ENCODE measurements at regions not wholly inside any gene's neighbourhood (a gene's known extent, or its start where the extent isn't known, plus 50 kb on each side); places are given as distances from the start of the nearest gene placed in this dataset.

DNA sequence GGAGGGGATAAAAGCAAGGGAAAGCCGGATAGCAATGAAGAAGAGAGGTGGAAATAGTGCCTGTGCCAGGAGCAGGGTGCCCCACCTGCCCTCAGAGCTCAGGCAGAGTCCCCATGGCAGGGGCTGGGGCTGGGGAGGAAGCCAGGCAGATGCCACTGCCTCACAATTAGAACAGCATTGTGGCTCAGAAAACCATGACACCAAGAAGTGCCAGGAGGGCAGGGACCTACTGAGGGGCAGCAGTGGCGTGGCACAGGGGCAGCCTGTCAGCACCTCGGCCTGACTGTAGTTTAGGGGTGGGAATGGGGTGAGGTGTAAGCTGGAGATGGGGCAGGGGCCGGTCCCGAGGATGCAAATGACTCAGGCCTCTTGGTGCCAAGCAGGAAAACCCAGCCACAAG lies 532.1 kb upstream of the B3GAT1 start:
- TF ChIP-seq, protein P1, sequence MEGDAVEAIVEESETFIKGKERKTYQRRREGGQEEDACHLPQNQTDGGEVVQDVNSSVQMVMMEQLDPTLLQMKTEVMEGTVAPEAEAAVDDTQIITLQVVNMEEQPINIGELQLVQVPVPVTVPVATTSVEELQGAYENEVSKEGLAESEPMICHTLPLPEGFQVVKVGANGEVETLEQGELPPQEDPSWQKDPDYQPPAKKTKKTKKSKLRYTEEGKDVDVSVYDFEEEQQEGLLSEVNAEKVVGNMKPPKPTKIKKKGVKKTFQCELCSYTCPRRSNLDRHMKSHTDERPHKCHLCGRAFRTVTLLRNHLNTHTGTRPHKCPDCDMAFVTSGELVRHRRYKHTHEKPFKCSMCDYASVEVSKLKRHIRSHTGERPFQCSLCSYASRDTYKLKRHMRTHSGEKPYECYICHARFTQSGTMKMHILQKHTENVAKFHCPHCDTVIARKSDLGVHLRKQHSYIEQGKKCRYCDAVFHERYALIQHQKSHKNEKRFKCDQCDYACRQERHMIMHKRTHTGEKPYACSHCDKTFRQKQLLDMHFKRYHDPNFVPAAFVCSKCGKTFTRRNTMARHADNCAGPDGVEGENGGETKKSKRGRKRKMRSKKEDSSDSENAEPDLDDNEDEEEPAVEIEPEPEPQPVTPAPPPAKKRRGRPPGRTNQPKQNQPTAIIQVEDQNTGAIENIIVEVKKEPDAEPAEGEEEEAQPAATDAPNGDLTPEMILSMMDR (IDR thresholded peaks at IDR 0.05): no peak
- TF ChIP-seq POLR2A (IDR thresholded peaks at IDR 0.05): no peak
